Ishikawa (cell line): ENCODE measurements at regions not wholly inside any gene's neighbourhood (a gene's known extent, or its start where the extent isn't known, plus 50 kb on each side); places are given as distances from the start of the nearest gene placed in this dataset.

Experiments
- CEBPB ChIP-seq: IDR thresholded peaks from 2 replicates; pipeline ENCODE4 v1.6.1; 2012
- EGR1 ChIP-seq: IDR thresholded peaks from 2 replicates; pipeline ENCODE4 v1.6.1; 2012
- EP300 ChIP-seq: IDR thresholded peaks from 2 replicates; pipeline ENCODE4 v1.6.1; 2012; ENCODE audit warnings: borderline replicate concordance
- MAX ChIP-seq: IDR thresholded peaks from 2 replicates; pipeline ENCODE4 v1.6.1; 2012
- NFIC ChIP-seq: IDR thresholded peaks from 2 replicates; pipeline ENCODE4 v1.6.1; 2012
- REST ChIP-seq: IDR thresholded peaks from 2 replicates; pipeline ENCODE4 v1.6.1; 2012; ENCODE audit warnings: low read depth, mild to moderate bottlenecking
- TEAD4 ChIP-seq: IDR thresholded peaks from 2 replicates; pipeline ENCODE4 v1.6.1; 2012
- YY1 ChIP-seq: IDR thresholded peaks from 2 replicates; pipeline ENCODE4 v1.6.1; 2012; ENCODE audit warnings: low read depth

GRCh38 chr22:34760276-34761008 lies 305.5 kb upstream of the ISX start:
- no peak for TF ChIP-seq TEAD4
- no peak for TF ChIP-seq REST
- TF ChIP-seq MAX: no peak
- no peak for TF ChIP-seq CEBPB
- no peak for TF ChIP-seq YY1
- TF ChIP-seq EGR1: no peak
- TF ChIP-seq NFIC: no peak
- no peak for TF ChIP-seq EP300
